ENCODE measurements at regions not wholly inside any gene's neighbourhood (a gene's known extent, or its start where the extent isn't known, plus 50 kb on each side); places are given as distances from the start of the nearest gene placed in this dataset.

DNA sequence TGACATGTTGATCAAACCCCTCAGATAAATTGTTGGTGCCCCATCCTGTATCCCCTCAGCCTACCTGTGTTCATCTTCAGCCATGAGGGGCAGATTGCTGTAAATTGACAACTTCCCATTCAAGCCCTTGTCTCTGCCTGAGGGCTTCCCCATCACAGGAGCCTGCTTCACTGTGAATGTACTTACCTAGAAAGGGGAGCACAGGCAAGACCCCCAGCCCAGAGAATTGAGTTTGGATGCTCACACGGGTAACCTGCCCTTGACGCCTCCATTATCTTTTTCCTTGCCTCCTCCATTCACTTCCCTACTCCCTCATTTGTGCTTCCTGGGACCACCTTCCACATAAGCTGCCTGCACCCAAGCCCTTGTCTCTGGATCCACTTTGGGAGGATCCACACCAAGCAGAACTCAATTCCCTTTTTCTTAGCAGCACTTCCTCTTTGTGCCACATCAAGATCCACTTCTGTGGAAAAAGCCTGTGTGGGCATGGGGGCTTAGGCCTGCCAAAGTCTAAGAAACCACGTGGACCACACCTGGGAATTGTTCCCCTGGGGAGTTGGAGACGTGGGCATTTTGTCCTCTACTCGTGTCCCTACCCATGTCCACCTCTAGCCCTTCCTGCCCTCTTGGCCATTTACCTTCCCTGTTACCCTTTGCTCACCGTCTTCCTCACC lies 103.4 kb upstream of the FOXA2 start (continued):
- TF ChIP-seq, protein P1, sequence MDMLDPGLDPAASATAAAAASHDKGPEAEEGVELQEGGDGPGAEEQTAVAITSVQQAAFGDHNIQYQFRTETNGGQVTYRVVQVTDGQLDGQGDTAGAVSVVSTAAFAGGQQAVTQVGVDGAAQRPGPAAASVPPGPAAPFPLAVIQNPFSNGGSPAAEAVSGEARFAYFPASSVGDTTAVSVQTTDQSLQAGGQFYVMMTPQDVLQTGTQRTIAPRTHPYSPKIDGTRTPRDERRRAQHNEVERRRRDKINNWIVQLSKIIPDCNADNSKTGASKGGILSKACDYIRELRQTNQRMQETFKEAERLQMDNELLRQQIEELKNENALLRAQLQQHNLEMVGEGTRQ (IDR thresholded peaks at IDR 0.05; ENCODE audit: borderline replicate concordance, low read depth, low read length), result no peak
- TF ChIP-seq TCF12 (IDR thresholded peaks at IDR 0.05), result no peak

DNA sequence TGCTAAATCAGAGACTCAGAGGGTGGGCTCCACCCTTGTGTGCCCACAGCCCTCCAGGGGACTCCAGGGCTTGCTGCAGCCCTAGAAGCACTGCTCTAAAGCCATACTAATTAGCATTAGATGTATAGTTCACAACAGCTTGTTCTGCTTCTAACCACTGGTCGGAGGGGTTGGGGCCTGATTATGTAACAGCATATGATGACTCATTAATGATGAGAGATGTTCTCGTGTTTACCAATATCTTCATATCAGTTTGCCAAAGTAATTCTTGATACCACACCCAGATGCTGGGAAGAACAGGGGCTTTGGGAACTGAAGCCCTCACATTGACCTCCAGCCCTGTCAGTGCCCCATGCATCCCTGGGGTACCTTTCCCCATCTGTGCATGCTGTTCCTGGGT lies 104.1 kb upstream of the FOXA2 start:
- Histone ChIP-seq H3F3A (replicated peaks; ENCODE audit: insufficient read depth) (no peaks in the 10 kb centered on the region), H3K9me2 (no peaks in the 10 kb centered on the region), H3K4me3 (ENCODE audit: low read depth in 2 of 2, low read length in 1 of 2) (no peak overlapping the region), H2AFZ (ENCODE audit: low read depth) (no peak overlapping the region), H3K4me1 (ENCODE audit: control insufficient read depth in 1 of 2, insufficient read depth in 2 of 2, low read depth in 1 of 2, low read length in 1 of 2) (peaks cover 0 to 3% of the 10 kb centered on the region in 2 experiments; a peak in 1 of 4 replicates), H4K20me1 (ENCODE audit: insufficient read depth) (no peaks in the 10 kb centered on the region), H3K9me3 (no peaks in the 10 kb centered on the region), H3K27me3 (ENCODE audit: insufficient read depth) (peaks cover 7% of the 10 kb centered on the region; the same call in 1 of the 2 replicates), H3K36me3 (replicated peaks in 1 of 2; ENCODE audit: control insufficient read depth in 1 of 2, insufficient read depth in 2 of 2, low read length in 1 of 2) (no peaks in the 10 kb centered on the region), H3K4me2 (no peak overlapping the region), H3K79me2 (ENCODE audit: insufficient read depth) (no peaks in the 10 kb centered on the region), H3K9ac (no peak overlapping the region), H3K27ac (ENCODE audit: low read depth in 2 of 2, low read length in 1 of 2) (no peak overlapping the region)
- 0% methylated on average over 2 of the region's 2 CpGs for WGBS (ENCODE audit: low lambda C conversion rate)
- no peak for TF ChIP-seq RCOR1 (IDR thresholded peaks at IDR 0.05; ENCODE audit: low read length)
- TF ChIP-seq, protein P2, sequence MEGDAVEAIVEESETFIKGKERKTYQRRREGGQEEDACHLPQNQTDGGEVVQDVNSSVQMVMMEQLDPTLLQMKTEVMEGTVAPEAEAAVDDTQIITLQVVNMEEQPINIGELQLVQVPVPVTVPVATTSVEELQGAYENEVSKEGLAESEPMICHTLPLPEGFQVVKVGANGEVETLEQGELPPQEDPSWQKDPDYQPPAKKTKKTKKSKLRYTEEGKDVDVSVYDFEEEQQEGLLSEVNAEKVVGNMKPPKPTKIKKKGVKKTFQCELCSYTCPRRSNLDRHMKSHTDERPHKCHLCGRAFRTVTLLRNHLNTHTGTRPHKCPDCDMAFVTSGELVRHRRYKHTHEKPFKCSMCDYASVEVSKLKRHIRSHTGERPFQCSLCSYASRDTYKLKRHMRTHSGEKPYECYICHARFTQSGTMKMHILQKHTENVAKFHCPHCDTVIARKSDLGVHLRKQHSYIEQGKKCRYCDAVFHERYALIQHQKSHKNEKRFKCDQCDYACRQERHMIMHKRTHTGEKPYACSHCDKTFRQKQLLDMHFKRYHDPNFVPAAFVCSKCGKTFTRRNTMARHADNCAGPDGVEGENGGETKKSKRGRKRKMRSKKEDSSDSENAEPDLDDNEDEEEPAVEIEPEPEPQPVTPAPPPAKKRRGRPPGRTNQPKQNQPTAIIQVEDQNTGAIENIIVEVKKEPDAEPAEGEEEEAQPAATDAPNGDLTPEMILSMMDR (IDR thresholded peaks at IDR 0.05), result no peak
- TF ChIP-seq RFX5 (IDR thresholded peaks at IDR 0.05; ENCODE audit: low read length), result no peak
- TF ChIP-seq TAF1 (IDR thresholded peaks at IDR 0.05; ENCODE audit: borderline replicate concordance, low read depth, low read length), result no peak
- no peak for TF ChIP-seq SMC3 (IDR thresholded peaks at IDR 0.05; ENCODE audit: low read depth, low read length)
- TF ChIP-seq, protein P3, sequence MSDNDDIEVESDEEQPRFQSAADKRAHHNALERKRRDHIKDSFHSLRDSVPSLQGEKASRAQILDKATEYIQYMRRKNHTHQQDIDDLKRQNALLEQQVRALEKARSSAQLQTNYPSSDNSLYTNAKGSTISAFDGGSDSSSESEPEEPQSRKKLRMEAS (IDR thresholded peaks at IDR 0.05; ENCODE audit: low read depth), result no peak
- TF ChIP-seq EZH2phosphoT487 (IDR thresholded peaks at IDR 0.05; ENCODE audit: borderline replicate concordance, low read depth), result no peak
- no peak for TF ChIP-seq ELF1 (IDR thresholded peaks at IDR 0.05)
- TF ChIP-seq, protein P1 (IDR thresholded peaks at IDR 0.05; ENCODE audit: borderline replicate concordance, low read depth, low read length), result no peak
- no peak for TF ChIP-seq JUND (IDR thresholded peaks at IDR 0.05)
- TF ChIP-seq, protein P4, sequence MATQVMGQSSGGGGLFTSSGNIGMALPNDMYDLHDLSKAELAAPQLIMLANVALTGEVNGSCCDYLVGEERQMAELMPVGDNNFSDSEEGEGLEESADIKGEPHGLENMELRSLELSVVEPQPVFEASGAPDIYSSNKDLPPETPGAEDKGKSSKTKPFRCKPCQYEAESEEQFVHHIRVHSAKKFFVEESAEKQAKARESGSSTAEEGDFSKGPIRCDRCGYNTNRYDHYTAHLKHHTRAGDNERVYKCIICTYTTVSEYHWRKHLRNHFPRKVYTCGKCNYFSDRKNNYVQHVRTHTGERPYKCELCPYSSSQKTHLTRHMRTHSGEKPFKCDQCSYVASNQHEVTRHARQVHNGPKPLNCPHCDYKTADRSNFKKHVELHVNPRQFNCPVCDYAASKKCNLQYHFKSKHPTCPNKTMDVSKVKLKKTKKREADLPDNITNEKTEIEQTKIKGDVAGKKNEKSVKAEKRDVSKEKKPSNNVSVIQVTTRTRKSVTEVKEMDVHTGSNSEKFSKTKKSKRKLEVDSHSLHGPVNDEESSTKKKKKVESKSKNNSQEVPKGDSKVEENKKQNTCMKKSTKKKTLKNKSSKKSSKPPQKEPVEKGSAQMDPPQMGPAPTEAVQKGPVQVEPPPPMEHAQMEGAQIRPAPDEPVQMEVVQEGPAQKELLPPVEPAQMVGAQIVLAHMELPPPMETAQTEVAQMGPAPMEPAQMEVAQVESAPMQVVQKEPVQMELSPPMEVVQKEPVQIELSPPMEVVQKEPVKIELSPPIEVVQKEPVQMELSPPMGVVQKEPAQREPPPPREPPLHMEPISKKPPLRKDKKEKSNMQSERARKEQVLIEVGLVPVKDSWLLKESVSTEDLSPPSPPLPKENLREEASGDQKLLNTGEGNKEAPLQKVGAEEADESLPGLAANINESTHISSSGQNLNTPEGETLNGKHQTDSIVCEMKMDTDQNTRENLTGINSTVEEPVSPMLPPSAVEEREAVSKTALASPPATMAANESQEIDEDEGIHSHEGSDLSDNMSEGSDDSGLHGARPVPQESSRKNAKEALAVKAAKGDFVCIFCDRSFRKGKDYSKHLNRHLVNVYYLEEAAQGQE (IDR thresholded peaks at IDR 0.05; ENCODE audit: low read depth, low read length), result no peak
- DNase-seq, result no peak
- CTCF ChIA-PET, result no interaction called here
- POLR2A ChIA-PET, result no interaction called here

All from SK-N-SH (cell line).